ENCODE measurements at regions not wholly inside any gene's neighbourhood (a gene's known extent, or its start where the extent isn't known, plus 50 kb on each side); places are given as distances from the start of the nearest gene placed in this dataset.
"Not testable (repeated sequence)": the region's sequence is repeated elsewhere in the genome, so short reads cannot be mapped to it uniquely, and the experiment has no call there.

GRCh38 chr3:195999176-195999575, 82.7 kb downstream of the TFRC start:
- not testable (repeated sequence) for DNase-seq

- DNase-seq = not testable (repeated sequence)
Measured at GRCh38 chr3:195996314-195996713, 85.6 kb downstream of the TFRC start.

GRCh38 chr3:195994343-195994742, 86.0 kb upstream of the TNK2 start:
- DNase-seq = peak; percentile 72

- DNase-seq = not testable (repeated sequence)
Measured at GRCh38 chr3:195993671-195994070, 85.3 kb upstream of the TNK2 start.

GRCh38 chr3:195992956-195993595, 84.7 kb upstream of the TNK2 start:
- DNase-seq = not testable (repeated sequence)

- not testable (repeated sequence) for DNase-seq
Measured at GRCh38 chr3:195991986-195992385, 83.6 kb upstream of the TNK2 start.

- DNase-seq = not testable (repeated sequence)
Measured at GRCh38 chr3:195991243-195991642, 82.9 kb upstream of the TNK2 start.

- DNase-seq = not testable (repeated sequence)
Measured at GRCh38 chr3:195990841-195991174, 82.5 kb upstream of the TNK2 start.

GRCh38 chr3:195989921-195990840, 81.8 kb upstream of the TNK2 start:
- peak; percentile 90 for DNase-seq

GRCh38 chr3:195989197-195989920, 81.0 kb upstream of the TNK2 start:
- peak; percentile 36 for DNase-seq

- not testable (repeated sequence) for DNase-seq
Measured at GRCh38 chr3:195988764-195989163, 80.4 kb upstream of the TNK2 start.

GRCh38 chr3:195987001-195987400, 78.7 kb upstream of the TNK2 start:
- not testable (repeated sequence) for DNase-seq

GRCh38 chr3:195986576-195986975, 78.2 kb upstream of the TNK2 start:
- not testable (repeated sequence) for DNase-seq

- not testable (repeated sequence) for DNase-seq
Measured at GRCh38 chr3:195985348-195985920, 77.1 kb upstream of the TNK2 start.

GRCh38 chr3:195984392-195985030, 76.2 kb upstream of the TNK2 start:
- not testable (repeated sequence) for DNase-seq

- not testable (repeated sequence) for DNase-seq
Measured at GRCh38 chr3:195983880-195984279, 75.5 kb upstream of the TNK2 start.

- DNase-seq = not testable (repeated sequence)
Measured at GRCh38 chr3:195982754-195983153, 74.4 kb upstream of the TNK2 start.

- not testable (repeated sequence) for DNase-seq
Measured at GRCh38 chr3:195981778-195982177, 73.4 kb upstream of the TNK2 start.

- DNase-seq = not testable (repeated sequence)
Measured at GRCh38 chr3:195979877-195980276, 71.5 kb upstream of the TNK2 start.

- DNase-seq = not testable (repeated sequence)
Measured at GRCh38 chr3:195978585-195978984, 70.2 kb upstream of the TNK2 start.

- DNase-seq = not testable (repeated sequence)
Measured at GRCh38 chr3:195976876-195977275, 68.5 kb upstream of the TNK2 start.

GRCh38 chr3:195974281-195974680, 65.9 kb upstream of the TNK2 start:
- DNase-seq = not testable (repeated sequence)

Measured in stimulated activated CD4-positive, alpha-beta T cell treated with anti-CD3 and anti-CD28 coated beads, Interleukin-4, amount 100 ng/mL, for 24 hours (primary cell).